Activated naive CD8-positive, alpha-beta T cell treated with anti-CD3 and anti-CD28 coated beads, Interleukin-2, amount 50 U/mL, for 24 hours (primary cell): ENCODE measurements at regions not wholly inside any gene's neighbourhood (a gene's known extent, or its start where the extent isn't known, plus 50 kb on each side); places are given as distances from the start of the nearest gene placed in this dataset.
"Not testable (repeated sequence)": the region's sequence is repeated elsewhere in the genome, so short reads cannot be mapped to it uniquely, and the experiment has no call there.

Experiments used
- ATAC-seq: fragments of 150-1000 bp; cut with Tn5 transposase; one replicate; pipeline ENCODE4 v1.10.0; 2021
- DNase-seq: peaks from one replicate; pipeline ENCODE4 v3.0.0; 2021
- H3K27ac Mint-ChIP-seq: one replicate; pipeline ENCODE4 v1.8.0; 2021; ENCODE audit warnings: mild to moderate bottlenecking, mixed read lengths
- H3K27me3 Mint-ChIP-seq: one replicate; pipeline ENCODE4 v1.8.0; 2021; ENCODE audit warnings: mixed read lengths
- H3K36me3 Mint-ChIP-seq: one replicate; pipeline ENCODE4 v1.8.0; 2021; ENCODE audit warnings: low read depth, mixed read lengths
- H3K4me1 Mint-ChIP-seq: one replicate; pipeline ENCODE4 v1.8.0; 2021; ENCODE audit warnings: mixed read lengths
- H3K4me3 Mint-ChIP-seq: one replicate; pipeline ENCODE4 v1.8.0; 2021; ENCODE audit warnings: mild to moderate bottlenecking, moderate library complexity, mixed read lengths
- H3K9me3 Mint-ChIP-seq: one replicate; pipeline ENCODE4 v1.8.0; 2021; ENCODE audit warnings: mixed read lengths

DNA sequence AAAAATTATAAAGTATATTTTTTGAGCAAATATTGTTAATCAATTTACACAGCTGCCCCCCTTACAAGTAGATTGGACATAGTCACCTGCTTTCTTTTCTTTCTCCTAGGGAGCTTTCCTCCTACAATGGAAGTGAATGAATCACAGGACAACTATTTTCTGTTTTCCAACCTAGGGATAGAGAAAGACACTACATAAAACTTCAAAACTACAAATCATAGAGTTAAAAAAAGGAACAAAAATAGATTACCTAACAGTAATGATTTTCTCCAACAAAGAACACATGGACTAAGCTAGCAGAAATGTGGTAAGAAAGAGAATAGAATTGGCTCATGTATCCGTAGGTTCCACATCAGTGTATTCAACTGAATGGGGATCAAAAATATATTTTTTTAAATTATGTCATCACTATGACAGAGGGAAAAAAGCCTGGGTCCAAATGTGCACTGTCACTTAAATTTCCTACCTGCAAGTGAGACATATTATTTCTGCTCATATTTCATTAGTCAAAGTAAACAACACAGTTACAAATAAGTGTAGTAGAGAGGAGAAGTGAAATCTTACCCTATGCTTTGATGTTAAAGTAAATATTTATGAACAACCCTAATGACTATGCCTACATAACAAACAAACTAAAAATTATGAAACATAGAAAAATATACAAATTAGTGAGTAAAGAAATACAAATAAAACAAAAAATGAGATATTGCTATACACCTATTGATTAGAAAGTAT, 756.7 kb downstream of the SOCS6 start:
- no peak overlapping the region for H3K27ac Mint-ChIP-seq

DNA sequence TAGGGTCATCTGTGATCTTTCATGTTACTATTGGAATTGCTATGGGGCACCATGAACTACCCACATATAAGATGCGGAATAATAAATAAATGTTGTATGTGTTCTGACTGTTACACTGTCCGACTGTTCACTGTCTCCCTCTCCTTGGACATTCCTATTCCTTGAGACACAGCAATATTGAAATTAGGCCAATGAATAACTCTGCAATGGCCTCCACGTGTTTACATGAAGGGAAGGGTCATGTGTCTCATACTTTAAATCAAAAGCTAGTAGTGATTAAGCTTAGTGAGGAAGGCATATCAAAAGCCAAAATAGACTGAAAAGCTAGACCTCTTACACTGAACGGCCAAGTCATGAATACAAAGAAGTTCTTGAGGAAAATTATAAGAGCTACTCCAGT, 751.3 kb downstream of the SOCS6 start:
- Mint-ChIP-seq H3K4me1 (no peaks in the 10 kb centered on the region), H3K36me3 (no peaks in the 10 kb centered on the region)

More for the DNA sequence above, 756.7 kb downstream of the SOCS6 start:
- Mint-ChIP-seq H3K27me3 (no peaks in the 10 kb centered on the region), H3K36me3 (no peaks in the 10 kb centered on the region), H3K9me3 (no peaks in the 10 kb centered on the region), H3K4me1 (no peaks in the 10 kb centered on the region), H3K4me3 (no peak overlapping the region)
- DNase-seq (no peak), ATAC-seq (no peak)

DNA sequence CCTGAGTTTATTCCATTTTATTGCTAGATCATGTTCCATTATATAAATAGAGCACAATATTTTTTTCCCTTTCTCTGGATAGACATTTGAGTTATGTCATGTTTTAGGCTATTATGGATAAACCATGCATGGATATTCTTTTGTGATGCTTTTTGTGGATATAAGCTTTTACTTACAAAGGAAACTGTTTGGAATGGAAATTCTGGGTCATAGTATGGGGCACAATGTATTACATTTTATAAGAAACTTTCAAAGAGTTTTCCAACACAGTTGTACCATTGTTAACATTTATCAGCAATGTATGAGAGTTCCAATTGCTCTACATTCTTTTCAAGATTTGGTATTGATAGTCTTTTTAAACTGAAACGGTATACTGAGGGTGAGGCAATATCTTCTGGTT, 749.4 kb downstream of the SOCS6 start:
- Mint-ChIP-seq H3K27ac (no peak overlapping the region), H3K27me3 (peaks cover 2% of the 10 kb centered on the region), H3K4me3 (no peak overlapping the region), H3K4me1 (no peaks in the 10 kb centered on the region), H3K9me3 (peaks cover 7% of the 10 kb centered on the region), H3K36me3 (no peaks in the 10 kb centered on the region)
- DNase-seq (no peak), ATAC-seq (no peak)

More for the DNA sequence above, 751.3 kb downstream of the SOCS6 start:
- ATAC-seq (no peak), DNase-seq (no peak)
- no peak overlapping the region for H3K27ac Mint-ChIP-seq
- H3K4me3 Mint-ChIP-seq, result no peak overlapping the region
- peaks cover 4% of the 10 kb centered on the region for H3K9me3 Mint-ChIP-seq
- H3K27me3 Mint-ChIP-seq, result peaks cover 2% of the 10 kb centered on the region

DNA sequence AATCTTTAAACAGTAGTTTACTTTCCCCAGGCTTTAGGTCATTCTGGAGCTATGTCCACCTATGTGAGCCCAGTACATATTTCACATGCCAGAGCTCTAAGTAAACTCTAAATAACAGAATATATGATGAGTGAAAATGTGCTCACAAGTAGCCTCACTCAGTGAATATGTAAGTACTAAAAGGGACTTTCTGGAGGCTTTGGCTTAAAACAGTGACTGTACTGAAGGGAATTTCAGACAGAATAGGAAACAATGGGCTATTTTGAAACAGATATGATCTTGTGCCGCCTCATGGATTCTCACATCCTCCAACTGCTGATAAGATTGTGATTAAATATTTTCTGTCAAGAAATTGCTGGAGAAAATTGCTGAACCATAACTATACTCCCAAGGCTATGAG, 747.9 kb downstream of the SOCS6 start:
- no peak for DNase-seq
- no peaks in the 10 kb centered on the region for H3K4me1 Mint-ChIP-seq
- no peaks in the 10 kb centered on the region for H3K36me3 Mint-ChIP-seq
- no peak overlapping the region for H3K27ac Mint-ChIP-seq
- H3K9me3 Mint-ChIP-seq, result peaks cover 7% of the 10 kb centered on the region
- H3K4me3 Mint-ChIP-seq, result no peak overlapping the region
- peaks cover 2% of the 10 kb centered on the region for H3K27me3 Mint-ChIP-seq
- no peak for ATAC-seq

DNA sequence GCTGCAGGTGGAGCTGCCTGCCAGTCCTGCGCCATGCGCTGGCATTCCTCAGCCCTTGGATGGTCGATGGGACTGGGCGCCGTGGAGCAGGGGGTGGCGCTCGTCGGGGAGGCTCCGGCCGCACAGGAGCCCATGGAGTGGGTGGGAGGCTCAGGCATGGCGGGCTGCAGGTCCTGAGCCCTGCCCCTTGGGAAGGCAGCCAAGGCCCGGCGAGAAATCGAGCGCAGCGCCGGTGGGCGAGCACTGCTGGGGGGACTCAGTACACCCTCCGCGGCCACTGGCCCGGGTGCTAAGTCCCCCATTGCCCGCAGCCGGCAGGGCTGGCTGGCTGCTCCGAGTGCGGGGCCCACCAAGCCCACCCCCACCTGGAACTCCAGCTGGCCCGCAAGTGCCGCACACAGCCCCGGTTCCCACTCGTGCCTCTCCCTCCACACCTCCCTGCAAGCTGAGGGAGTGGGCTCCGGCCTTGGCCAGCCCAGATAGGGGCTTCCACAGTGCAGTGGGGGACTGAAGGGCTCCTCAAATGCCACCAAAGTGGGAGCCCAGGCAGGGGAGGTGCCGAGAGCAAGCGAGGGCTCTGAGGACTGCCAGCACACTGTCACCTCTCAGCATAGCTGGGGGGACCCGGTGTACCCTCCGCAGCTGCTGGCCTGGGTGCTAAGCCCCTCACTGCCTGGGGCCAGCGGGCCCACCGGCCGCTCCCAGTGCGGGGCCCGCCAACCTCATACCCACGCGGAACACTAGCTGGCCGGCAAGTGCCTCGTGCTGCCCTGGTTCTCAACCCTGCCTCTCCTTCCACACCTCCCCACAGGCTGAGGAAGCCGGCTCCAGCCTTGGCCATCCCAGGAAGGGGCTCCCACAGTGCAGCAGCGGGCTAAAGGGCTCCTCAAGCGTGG, 742.7 kb downstream of the SOCS6 start:
- H3K27me3 Mint-ChIP-seq, H3K4me3 Mint-ChIP-seq, H3K9me3 Mint-ChIP-seq, DNase-seq, ATAC-seq, H3K27ac Mint-ChIP-seq, H3K4me1 Mint-ChIP-seq, H3K36me3 Mint-ChIP-seq: not testable (repeated sequence)

DNA sequence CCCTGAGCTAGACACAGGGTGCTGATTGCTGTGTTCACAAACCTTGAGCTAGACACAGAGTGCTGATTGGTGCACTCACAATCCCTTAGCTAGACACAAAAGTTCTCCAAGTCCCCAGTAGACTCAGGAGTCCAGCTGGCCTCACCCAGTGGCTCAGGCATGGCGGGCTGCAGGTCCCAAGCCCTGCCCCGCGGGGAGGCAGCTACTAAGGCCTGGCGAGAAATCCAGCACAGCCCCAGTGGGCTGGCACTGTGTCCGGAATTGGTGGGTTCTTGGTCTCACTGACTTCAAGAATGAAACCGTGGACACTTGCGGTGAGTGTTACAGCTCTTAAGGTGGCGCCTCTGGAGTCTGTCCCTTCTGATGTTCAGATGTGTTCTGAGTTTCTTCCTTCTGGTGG, 741.2 kb downstream of the SOCS6 start:
- not testable (repeated sequence) for ATAC-seq

DNA sequence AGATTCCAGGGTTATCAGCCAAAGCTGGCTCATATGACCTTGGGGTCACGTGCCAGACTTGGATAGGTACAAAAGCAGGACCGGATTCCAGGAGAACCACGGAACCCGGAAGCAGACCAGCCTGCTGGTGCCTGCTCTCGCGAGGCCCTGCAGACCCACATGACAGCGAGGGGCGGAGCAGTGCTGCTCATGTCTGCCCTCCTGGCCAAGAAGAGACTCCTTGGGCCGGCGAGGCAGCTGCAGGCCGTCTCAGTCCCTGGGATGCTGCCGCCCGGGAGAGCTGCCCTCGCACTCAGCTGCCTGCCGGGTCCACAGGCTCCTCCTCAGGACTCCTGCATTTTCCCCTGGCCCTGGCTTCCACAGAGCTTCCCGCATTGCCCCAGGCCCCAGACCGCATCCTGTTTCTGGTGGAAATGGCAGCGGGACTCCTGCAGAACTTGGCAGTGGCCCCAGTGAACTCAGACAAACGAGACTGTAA, 739.5 kb downstream of the SOCS6 start:
- H3K27me3 Mint-ChIP-seq, result no peaks in the 10 kb centered on the region
- no peak for DNase-seq
- no peaks in the 10 kb centered on the region for H3K36me3 Mint-ChIP-seq
- H3K4me1 Mint-ChIP-seq, result no peaks in the 10 kb centered on the region
- H3K27ac Mint-ChIP-seq, result no peak overlapping the region
- no peak overlapping the region for H3K4me3 Mint-ChIP-seq
- peaks cover 4% of the 10 kb centered on the region for H3K9me3 Mint-ChIP-seq
- no peak for ATAC-seq

More for the DNA sequence above, 741.2 kb downstream of the SOCS6 start:
- not testable (repeated sequence) for H3K36me3 Mint-ChIP-seq, H3K27ac Mint-ChIP-seq, H3K9me3 Mint-ChIP-seq, H3K27me3 Mint-ChIP-seq, H3K4me3 Mint-ChIP-seq, H3K4me1 Mint-ChIP-seq, DNase-seq

DNA sequence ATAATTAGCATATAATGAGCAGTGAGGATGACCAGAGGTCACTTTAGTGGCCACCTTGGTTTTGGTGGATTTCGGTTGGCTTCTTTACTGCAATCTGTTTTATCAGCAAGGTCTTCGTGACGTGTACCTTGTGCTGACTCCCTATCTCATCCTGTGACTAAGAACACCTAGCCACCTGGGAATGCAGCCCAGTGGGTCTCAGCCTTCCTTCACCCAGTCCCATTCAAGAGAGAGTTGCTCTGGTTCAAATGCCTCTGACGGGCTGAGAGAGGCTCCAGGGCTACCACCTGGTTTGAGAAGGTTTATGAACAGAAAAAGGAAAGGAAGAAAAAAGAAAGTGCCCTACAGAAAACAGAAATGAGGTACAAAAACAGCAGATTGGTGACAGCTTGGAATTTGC, 738.7 kb downstream of the SOCS6 start:
- Mint-ChIP-seq H3K9me3 (peaks cover 4% of the 10 kb centered on the region), H3K4me1 (no peaks in the 10 kb centered on the region), H3K36me3 (no peaks in the 10 kb centered on the region), H3K27ac (no peak overlapping the region), H3K4me3 (no peak overlapping the region), H3K27me3 (no peaks in the 10 kb centered on the region)
- DNase-seq, result no peak
- no peak for ATAC-seq

DNA sequence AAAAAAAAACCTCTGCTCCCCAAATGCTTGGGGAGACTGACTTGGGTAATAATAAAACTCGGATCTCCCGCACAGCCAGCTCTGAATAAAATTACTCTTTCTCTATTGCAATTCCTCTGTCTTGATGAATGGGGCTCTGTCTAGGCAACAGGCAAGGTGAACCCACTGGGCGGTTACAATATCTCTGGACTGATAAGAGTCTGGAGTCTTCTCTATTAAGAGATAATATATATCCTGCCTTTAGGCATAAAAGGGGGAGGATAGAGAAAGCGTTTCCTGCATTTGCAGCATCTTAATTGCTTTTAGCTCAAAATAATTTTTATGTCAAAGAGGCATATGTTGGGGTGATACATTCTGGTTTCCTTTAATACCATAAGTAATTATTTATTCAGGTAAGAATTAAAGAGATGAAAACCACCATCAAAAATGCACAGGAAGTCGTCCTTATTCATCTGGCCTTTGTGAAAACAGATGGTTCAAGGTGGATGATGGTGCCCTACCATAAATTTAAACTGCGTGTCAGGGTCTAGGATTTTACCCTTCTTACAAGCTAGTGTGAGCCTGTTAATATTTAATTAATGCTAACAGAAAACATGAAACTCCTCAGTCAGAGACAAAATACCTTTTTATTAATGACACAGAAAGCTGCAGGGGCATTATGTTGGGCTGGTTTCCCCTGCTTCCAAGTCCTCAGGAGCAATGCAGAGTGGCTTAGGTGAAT, 736.8 kb downstream of the SOCS6 start:
- no peak for DNase-seq
- no peak for ATAC-seq
- Mint-ChIP-seq H3K27me3 (no peaks in the 10 kb centered on the region), H3K4me3 (no peak overlapping the region), H3K27ac (no peak overlapping the region), H3K36me3 (no peaks in the 10 kb centered on the region), H3K9me3 (peaks cover 4% of the 10 kb centered on the region), H3K4me1 (no peaks in the 10 kb centered on the region)

DNA sequence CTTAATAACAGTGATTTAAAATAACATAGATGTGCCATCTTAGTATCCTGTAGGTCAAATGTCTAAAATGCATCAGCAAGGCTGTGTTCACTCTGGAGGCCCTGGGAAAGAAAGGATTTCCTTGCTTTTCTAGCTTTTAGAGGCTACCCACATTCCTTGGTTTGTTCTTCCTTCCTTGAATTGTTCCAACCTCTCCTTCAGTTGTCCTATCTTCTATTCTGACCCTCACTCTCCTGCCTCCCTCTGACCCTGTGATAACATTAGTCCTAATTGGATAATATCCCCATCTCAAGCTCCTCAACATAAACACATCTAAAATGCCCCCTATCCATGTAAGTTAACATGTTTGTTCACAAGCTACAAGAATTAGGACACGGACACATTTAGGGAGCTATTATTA, 733.5 kb downstream of the SOCS6 start:
- ATAC-seq (no peak), DNase-seq (no peak)
- H3K4me1 Mint-ChIP-seq, result no peaks in the 10 kb centered on the region
- H3K36me3 Mint-ChIP-seq, result no peaks in the 10 kb centered on the region
- H3K27me3 Mint-ChIP-seq, result no peaks in the 10 kb centered on the region
- H3K4me3 Mint-ChIP-seq, result no peak overlapping the region
- no peak overlapping the region for H3K27ac Mint-ChIP-seq
- H3K9me3 Mint-ChIP-seq, result peaks cover 2% of the 10 kb centered on the region

DNA sequence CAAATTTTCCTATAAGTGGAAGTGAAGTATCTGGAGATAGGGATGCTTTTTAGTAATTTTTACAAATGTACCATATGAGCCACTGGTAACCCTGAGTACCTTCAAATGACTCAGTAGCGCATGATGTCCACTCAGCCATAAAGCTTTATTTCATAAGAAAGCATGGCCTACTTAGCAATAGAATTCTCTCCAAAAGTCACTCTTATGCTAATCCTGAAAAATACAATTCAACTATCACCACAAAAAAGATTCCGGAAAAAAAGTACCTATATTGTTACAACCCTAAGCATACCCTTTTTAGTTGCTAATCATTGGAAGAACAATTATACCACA, 732.2 kb downstream of the SOCS6 start:
- H3K27ac Mint-ChIP-seq, result no peak overlapping the region
- no peaks in the 10 kb centered on the region for H3K27me3 Mint-ChIP-seq
- ATAC-seq (no peak), DNase-seq (no peak)
- H3K4me3 Mint-ChIP-seq, result no peak overlapping the region
- H3K36me3 Mint-ChIP-seq, result no peaks in the 10 kb centered on the region
- peaks cover 5% of the 10 kb centered on the region for H3K9me3 Mint-ChIP-seq
- no peaks in the 10 kb centered on the region for H3K4me1 Mint-ChIP-seq

DNA sequence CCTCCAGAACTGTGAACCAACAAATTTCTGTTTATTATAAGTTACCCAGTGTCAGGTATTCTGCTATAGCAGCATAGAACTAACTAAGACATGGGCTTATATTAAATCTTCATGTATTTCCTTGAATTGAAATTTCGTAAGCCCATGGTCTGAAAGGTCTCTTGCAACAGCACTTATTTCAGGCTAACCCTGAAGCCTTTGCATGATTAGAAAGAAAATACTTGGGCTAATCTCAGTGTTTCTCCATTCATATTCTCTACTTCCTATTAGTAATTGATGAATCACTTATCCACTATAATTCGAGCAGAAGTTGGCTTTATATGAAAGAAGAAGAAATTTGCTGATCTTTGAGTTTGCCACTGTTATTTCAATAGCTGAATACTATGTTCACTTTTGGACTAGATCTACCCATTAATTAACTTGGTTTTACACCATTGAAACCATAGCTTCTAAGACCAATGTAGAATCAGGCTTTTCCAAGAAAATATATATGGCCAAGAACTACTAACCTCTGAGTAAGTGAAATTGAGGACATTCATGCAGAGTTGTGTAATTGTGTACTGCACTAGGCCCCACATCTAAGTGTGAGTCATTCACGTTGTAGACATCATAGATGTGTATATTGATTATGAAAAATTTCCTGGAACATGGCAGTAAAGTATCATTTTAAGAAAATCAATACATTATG, 731.6 kb downstream of the SOCS6 start:
- no peak overlapping the region for H3K27ac Mint-ChIP-seq
- H3K27me3 Mint-ChIP-seq, result no peaks in the 10 kb centered on the region
- no peak for DNase-seq
- peaks cover 5% of the 10 kb centered on the region for H3K9me3 Mint-ChIP-seq
- H3K36me3 Mint-ChIP-seq, result no peaks in the 10 kb centered on the region
- ATAC-seq, result no peak
- H3K4me1 Mint-ChIP-seq, result no peaks in the 10 kb centered on the region
- H3K4me3 Mint-ChIP-seq, result no peak overlapping the region

DNA sequence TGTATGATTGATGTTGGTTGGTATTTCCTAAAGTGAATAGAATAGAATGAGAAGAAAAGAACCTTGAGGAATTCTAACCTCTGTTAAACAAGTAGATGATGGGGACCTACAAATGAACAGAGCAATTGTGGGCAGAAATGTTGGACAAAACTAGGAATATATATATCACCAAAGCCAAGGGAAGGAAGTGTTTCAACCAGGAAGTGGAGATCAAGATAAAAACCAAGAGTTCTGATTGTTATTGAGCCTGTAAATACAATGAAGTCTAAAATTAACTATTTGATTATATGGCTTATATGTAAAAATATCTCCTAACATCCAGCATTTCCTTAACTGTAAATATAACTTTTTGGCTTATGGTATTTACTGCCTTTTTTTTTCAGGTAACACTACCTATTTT, 730.0 kb downstream of the SOCS6 start:
- DNase-seq, result no peak
- H3K36me3 Mint-ChIP-seq, result no peaks in the 10 kb centered on the region

DNA sequence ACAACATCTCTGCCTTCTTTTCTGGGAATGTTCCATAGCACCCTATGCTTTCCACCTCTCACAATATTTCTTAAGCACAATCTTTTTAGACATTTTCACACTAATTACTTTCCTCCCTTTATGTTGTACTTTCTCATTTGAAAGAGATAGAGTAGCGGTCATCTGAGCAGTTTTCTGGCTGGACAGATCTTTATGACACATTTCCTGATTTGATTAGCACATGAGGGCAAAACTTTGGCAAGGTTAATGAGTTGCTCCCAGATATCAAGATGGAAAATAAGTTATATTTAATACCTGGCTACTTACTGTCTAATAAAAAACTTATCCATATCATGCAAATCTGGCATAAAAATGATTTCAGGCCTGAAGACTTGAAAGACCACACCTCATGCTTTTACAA, 723.9 kb downstream of the SOCS6 start:
- H3K9me3 Mint-ChIP-seq, result peaks cover 5% of the 10 kb centered on the region
- no peaks in the 10 kb centered on the region for H3K27me3 Mint-ChIP-seq
- ATAC-seq (no peak), DNase-seq (no peak)
- no peak overlapping the region for H3K27ac Mint-ChIP-seq
- no peaks in the 10 kb centered on the region for H3K36me3 Mint-ChIP-seq
- no peak overlapping the region for H3K4me3 Mint-ChIP-seq
- no peaks in the 10 kb centered on the region for H3K4me1 Mint-ChIP-seq

More for the DNA sequence above, 730.0 kb downstream of the SOCS6 start:
- H3K27me3 Mint-ChIP-seq, result no peaks in the 10 kb centered on the region
- peaks cover 5% of the 10 kb centered on the region for H3K9me3 Mint-ChIP-seq
- no peak overlapping the region for H3K4me3 Mint-ChIP-seq
- no peak overlapping the region for H3K27ac Mint-ChIP-seq
- no peaks in the 10 kb centered on the region for H3K4me1 Mint-ChIP-seq
- ATAC-seq, result no peak
